ENCODE measurements at regions not wholly inside any gene's neighbourhood (a gene's known extent, or its start where the extent isn't known, plus 50 kb on each side); places are given as distances from the start of the nearest gene placed in this dataset.

DNA sequence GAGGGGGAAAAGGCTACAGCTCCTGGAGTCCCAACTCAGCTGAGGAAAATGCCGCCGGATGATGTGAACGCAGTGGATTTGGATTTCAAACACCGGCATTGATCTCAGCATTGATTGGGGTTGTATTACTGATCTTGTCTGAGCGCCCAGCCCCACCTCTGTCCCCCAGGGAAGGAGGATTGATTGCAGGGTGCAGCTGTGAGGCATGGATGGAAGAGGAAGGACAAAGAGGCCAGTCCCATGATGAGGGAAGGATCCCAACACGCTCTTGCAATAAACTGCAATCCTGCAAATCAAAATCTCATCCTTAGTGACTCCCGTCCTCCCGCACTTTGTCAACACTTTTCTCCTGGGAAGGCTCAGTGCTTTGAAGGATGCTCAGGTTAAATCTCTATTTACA is 242.3 kb upstream of the PROX1 start:
- TF ChIP-seq, protein P1, sequence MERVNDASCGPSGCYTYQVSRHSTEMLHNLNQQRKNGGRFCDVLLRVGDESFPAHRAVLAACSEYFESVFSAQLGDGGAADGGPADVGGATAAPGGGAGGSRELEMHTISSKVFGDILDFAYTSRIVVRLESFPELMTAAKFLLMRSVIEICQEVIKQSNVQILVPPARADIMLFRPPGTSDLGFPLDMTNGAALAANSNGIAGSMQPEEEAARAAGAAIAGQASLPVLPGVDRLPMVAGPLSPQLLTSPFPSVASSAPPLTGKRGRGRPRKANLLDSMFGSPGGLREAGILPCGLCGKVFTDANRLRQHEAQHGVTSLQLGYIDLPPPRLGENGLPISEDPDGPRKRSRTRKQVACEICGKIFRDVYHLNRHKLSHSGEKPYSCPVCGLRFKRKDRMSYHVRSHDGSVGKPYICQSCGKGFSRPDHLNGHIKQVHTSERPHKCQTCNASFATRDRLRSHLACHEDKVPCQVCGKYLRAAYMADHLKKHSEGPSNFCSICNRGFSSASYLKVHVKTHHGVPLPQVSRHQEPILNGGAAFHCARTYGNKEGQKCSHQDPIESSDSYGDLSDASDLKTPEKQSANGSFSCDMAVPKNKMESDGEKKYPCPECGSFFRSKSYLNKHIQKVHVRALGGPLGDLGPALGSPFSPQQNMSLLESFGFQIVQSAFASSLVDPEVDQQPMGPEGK (CRISPR knock-in tag; IDR thresholded peaks at IDR 0.05; ENCODE audit: borderline replicate concordance): no peak
- no peak for TF ChIP-seq ZNF70 (CRISPR knock-in tag; IDR thresholded peaks at IDR 0.05)

Measured in SK-N-SH treated with all-trans-retinoic acid at 6 μM for 48 hours (cell line).